ENCODE measurements at regions not wholly inside any gene's neighbourhood (a gene's known extent, or its start where the extent isn't known, plus 50 kb on each side); places are given as distances from the start of the nearest gene placed in this dataset.

DNA sequence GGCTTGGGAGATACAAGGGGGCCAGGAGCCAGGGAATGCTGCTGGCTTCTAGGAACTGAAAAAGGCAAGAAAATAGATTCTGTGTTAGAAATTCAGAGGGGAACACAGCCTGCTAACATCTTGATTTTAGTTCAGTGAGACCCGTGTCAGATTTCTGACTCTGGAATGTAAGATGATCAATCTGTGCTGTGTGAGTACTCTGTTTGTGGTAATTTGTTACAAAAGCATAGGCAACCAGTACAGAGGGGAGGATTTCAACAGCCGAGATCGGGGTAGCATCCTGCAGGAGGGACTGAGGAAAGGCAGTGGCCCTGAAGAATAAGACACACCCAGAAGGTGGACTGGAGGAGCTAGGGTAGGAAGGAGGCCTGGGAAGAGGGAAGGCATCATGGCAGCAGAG lies 410.0 kb upstream of the CCDC196 start:
- Histone ChIP-seq H3K4me1 (ENCODE audit: control extremely low read depth in 1 of 4, control insufficient read depth in 4 of 4, insufficient read depth in 4 of 4, low read length in 3 of 4) (no peaks in the 10 kb centered on the region), H3K4me3 (ENCODE audit: control insufficient read depth in 1 of 7, extremely low read depth in 1 of 7, insufficient read depth in 4 of 7, low read depth in 2 of 7, low read length in 6 of 7) (no peak overlapping the region), H3K36me3 (ENCODE audit: control insufficient read depth in 4 of 4, insufficient read depth in 4 of 4, low read length in 3 of 4) (no peaks in the 10 kb centered on the region), H3K27ac (ENCODE audit: insufficient read depth in 1 of 2, low read depth in 1 of 2, low read length in 2 of 2, poor library complexity in 1 of 2, severe bottlenecking in 2 of 2) (no peak overlapping the region), H3K27me3 (replicated peaks in 2 of 5; ENCODE audit: control insufficient read depth in 4 of 5, insufficient read depth in 5 of 5, low read length in 4 of 5) (peaks cover 0 to 2% (median 0%) of the 10 kb centered on the region in 5 experiments), H3K9me3 (ENCODE audit: control extremely low read depth in 1 of 5, control insufficient read depth in 4 of 5, insufficient read depth in 2 of 5, low read depth in 1 of 5, low read length in 4 of 5) (no peaks in the 10 kb centered on the region)
- ChIA-PET CTCF (interaction anchor here (4.2 kb wide), 1 partner anchor 116 kb away, joined by 20 read pairs; no protein-coding TSS in a partner anchor), POLR2A (no interaction called here)
- DNase-seq = no peak
- WGBS (ENCODE audit: insufficient coverage) = 93% methylated on average over 3 of the region's 3 CpGs

DNA sequence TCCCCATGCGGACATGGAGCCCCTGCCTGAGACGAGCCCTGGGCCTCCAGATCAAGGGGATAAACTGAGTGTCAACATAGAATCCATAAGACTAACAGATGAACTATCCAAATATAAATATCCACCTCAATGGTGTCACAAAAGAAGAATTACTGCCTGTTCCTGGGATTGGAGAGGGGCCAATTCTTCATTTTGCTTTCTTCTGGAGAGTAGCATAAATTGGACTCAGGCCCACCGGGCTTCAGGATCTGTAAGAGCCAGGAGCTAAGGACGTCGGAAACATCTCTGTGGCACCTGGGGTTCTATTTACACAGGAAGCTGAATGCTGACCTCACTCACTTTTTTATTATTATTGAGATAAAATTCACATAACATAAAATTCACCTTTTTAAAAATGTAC lies 408.2 kb upstream of the CCDC196 start:
- Histone ChIP-seq H3K9me3 (ENCODE audit: control extremely low read depth in 1 of 5, control insufficient read depth in 4 of 5, insufficient read depth in 2 of 5, low read depth in 1 of 5, low read length in 4 of 5) (no peaks in the 10 kb centered on the region), H3K36me3 (ENCODE audit: control insufficient read depth in 4 of 4, insufficient read depth in 4 of 4, low read length in 3 of 4) (no peaks in the 10 kb centered on the region), H3K4me3 (ENCODE audit: control insufficient read depth in 1 of 7, extremely low read depth in 1 of 7, insufficient read depth in 4 of 7, low read depth in 2 of 7, low read length in 6 of 7) (no peak overlapping the region), H3K27me3 (replicated peaks in 2 of 5; ENCODE audit: control insufficient read depth in 4 of 5, insufficient read depth in 5 of 5, low read length in 4 of 5) (peaks cover 0 to 2% (median 0%) of the 10 kb centered on the region in 5 experiments), H3K4me1 (ENCODE audit: control extremely low read depth in 1 of 4, control insufficient read depth in 4 of 4, insufficient read depth in 4 of 4, low read length in 3 of 4) (peaks cover 0 to 10% (median 5%) of the 10 kb centered on the region in 4 experiments), H3K27ac (ENCODE audit: insufficient read depth in 1 of 2, low read depth in 1 of 2, low read length in 2 of 2, poor library complexity in 1 of 2, severe bottlenecking in 2 of 2) (no peak overlapping the region)
- POLR2A ChIA-PET = no interaction called here
- WGBS (ENCODE audit: insufficient coverage) = 60% methylated on average over 1 of the region's 5 CpGs
- CTCF ChIA-PET = no interaction called here
- DNase-seq = no peak

DNA sequence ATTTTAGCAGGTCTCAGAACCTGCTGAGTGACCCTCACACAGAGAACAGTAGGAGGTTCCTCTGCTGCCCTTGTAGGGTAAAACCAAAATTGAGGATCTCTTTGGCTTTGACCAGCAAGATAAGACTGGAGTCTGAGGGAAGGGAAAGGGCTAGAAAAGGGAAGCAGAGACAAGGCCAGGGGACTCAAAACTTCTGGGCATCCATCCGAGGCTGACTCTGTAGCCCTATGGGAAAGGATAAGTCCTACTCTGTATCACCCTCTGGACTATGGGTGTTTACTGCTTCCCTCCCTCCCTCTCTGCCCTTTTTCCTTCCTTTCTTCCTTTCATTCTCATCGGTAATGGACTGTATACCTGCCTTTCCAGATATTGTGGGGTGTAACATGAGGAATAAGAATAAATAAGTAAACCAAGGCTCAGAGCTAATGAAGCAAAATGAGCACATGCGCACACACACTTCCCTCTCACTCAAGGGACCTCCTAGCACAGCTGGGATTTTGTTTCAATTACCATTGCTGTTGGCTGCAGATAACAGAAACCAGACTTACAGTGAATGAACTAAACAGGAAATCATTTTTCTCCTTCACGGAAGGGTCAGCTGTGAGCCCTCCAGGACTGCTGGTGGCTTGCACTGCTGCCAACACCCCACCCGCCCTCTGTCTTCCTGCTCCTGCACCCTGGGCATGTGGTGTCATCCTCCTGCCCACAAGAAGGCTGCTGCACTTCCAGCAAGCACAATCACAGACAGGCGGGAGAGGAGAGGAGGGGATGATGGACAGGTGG lies 404.4 kb upstream of the CCDC196 start:
- Histone ChIP-seq H3K36me3 (ENCODE audit: control insufficient read depth in 4 of 4, insufficient read depth in 4 of 4, low read length in 3 of 4) (no peaks in the 10 kb centered on the region), H3K9me3 (ENCODE audit: control extremely low read depth in 1 of 5, control insufficient read depth in 4 of 5, insufficient read depth in 2 of 5, low read depth in 1 of 5, low read length in 4 of 5) (no peaks in the 10 kb centered on the region), H3K27ac (ENCODE audit: insufficient read depth in 1 of 2, low read depth in 1 of 2, low read length in 2 of 2, poor library complexity in 1 of 2, severe bottlenecking in 2 of 2) (no peak overlapping the region), H3K4me3 (ENCODE audit: control insufficient read depth in 1 of 7, extremely low read depth in 1 of 7, insufficient read depth in 4 of 7, low read depth in 2 of 7, low read length in 6 of 7) (no peak overlapping the region), H3K4me1 (ENCODE audit: control extremely low read depth in 1 of 4, control insufficient read depth in 4 of 4, insufficient read depth in 4 of 4, low read length in 3 of 4) (peaks cover 0 to 15% (median 15%) of the 10 kb centered on the region in 4 experiments), H3K27me3 (replicated peaks in 2 of 5; ENCODE audit: control insufficient read depth in 4 of 5, insufficient read depth in 5 of 5, low read length in 4 of 5) (no peaks in the 10 kb centered on the region)
- ChIA-PET CTCF (no interaction called here), POLR2A (no interaction called here)
- DNase-seq = peak in 2 of 3 donors; percentile 16 to 41
- WGBS (ENCODE audit: insufficient coverage) = 67% methylated on average over 3 of the region's 6 CpGs

DNA sequence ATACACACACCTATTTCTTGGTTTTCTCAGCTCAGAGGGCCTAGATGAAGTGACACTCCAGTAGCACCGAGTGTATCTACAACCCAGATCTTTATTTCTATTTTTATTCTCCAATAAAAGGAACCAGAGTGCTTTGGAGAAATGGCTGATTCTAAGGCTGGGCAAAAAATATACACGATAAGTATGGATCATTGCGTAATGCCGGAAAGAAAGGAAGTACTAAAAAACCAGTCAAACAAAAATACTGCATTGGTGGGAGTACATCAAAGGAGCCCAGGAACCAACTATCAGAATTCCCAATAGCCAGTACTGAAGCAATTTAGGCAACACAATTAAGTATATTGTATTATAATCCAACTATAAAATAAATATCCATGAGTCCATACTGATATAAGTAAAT lies 400.9 kb upstream of the CCDC196 start:
- POLR2A ChIA-PET = no interaction called here
- 0% methylated on average over 3 of the region's 4 CpGs for WGBS (ENCODE audit: insufficient coverage)
- CTCF ChIA-PET = interaction anchor here (0.6 kb wide), 1 partner anchor 15 kb away, joined by 3 read pairs; no protein-coding TSS in a partner anchor
- peak in 2 of 3 donors; percentile 12 to 22 for DNase-seq
- no peaks in the 10 kb centered on the region for H3K27me3 ChIP-seq (replicated peaks in 2 of 5; ENCODE audit: control insufficient read depth in 4 of 5, insufficient read depth in 5 of 5, low read length in 4 of 5)
- H3K36me3 ChIP-seq (ENCODE audit: control insufficient read depth in 4 of 4, insufficient read depth in 4 of 4, low read length in 3 of 4) = no peaks in the 10 kb centered on the region
- no peak overlapping the region for H3K27ac ChIP-seq (ENCODE audit: insufficient read depth in 1 of 2, low read depth in 1 of 2, low read length in 2 of 2, poor library complexity in 1 of 2, severe bottlenecking in 2 of 2)
- no peaks in the 10 kb centered on the region for H3K9me3 ChIP-seq (ENCODE audit: control extremely low read depth in 1 of 5, control insufficient read depth in 4 of 5, insufficient read depth in 2 of 5, low read depth in 1 of 5, low read length in 4 of 5)
- H3K4me1 ChIP-seq (ENCODE audit: control extremely low read depth in 1 of 4, control insufficient read depth in 4 of 4, insufficient read depth in 4 of 4, low read length in 3 of 4) = peaks cover 0 to 15% (median 15%) of the 10 kb centered on the region in 4 experiments
- H3K4me3 ChIP-seq (ENCODE audit: control insufficient read depth in 1 of 7, extremely low read depth in 1 of 7, insufficient read depth in 4 of 7, low read depth in 2 of 7, low read length in 6 of 7) = no peak overlapping the region

DNA sequence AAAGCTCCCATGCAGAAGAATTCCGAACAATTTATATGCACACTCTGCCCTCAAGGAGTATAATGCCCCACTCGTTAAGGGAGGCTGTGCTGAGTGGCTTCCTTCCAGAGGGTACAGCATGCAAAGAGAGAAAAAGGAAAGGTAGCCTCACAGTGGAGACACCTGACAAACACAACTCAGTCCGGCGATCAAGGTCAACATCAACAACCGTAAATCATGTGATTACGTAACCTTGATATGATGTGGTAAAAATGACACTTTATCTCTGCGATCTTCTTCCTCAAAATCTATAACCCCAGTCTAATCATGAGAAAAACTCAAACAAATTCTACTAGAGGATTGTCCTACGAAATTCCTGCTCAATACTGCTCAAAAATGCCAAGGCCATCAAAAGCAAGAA lies 400.5 kb upstream of the CCDC196 start:
- POLR2A ChIA-PET = no interaction called here
- Histone ChIP-seq H3K9me3 (ENCODE audit: control extremely low read depth in 1 of 5, control insufficient read depth in 4 of 5, insufficient read depth in 2 of 5, low read depth in 1 of 5, low read length in 4 of 5) (no peaks in the 10 kb centered on the region), H3K4me3 (ENCODE audit: control insufficient read depth in 1 of 7, extremely low read depth in 1 of 7, insufficient read depth in 4 of 7, low read depth in 2 of 7, low read length in 6 of 7) (no peak overlapping the region), H3K27me3 (replicated peaks in 2 of 5; ENCODE audit: control insufficient read depth in 4 of 5, insufficient read depth in 5 of 5, low read length in 4 of 5) (no peaks in the 10 kb centered on the region), H3K36me3 (ENCODE audit: control insufficient read depth in 4 of 4, insufficient read depth in 4 of 4, low read length in 3 of 4) (no peaks in the 10 kb centered on the region), H3K4me1 (ENCODE audit: control extremely low read depth in 1 of 4, control insufficient read depth in 4 of 4, insufficient read depth in 4 of 4, low read length in 3 of 4) (peaks cover 0 to 15% (median 15%) of the 10 kb centered on the region in 4 experiments), H3K27ac (ENCODE audit: insufficient read depth in 1 of 2, low read depth in 1 of 2, low read length in 2 of 2, poor library complexity in 1 of 2, severe bottlenecking in 2 of 2) (no peak overlapping the region)
- CTCF ChIA-PET = interaction anchor here (0.6 kb wide), 1 partner anchor 15 kb away, joined by 3 read pairs; no protein-coding TSS in a partner anchor
- WGBS (ENCODE audit: insufficient coverage) = 89% methylated on average over 4 of the region's 8 CpGs
- peak in 2 of 3 donors; percentile 23 to 37 for DNase-seq

DNA sequence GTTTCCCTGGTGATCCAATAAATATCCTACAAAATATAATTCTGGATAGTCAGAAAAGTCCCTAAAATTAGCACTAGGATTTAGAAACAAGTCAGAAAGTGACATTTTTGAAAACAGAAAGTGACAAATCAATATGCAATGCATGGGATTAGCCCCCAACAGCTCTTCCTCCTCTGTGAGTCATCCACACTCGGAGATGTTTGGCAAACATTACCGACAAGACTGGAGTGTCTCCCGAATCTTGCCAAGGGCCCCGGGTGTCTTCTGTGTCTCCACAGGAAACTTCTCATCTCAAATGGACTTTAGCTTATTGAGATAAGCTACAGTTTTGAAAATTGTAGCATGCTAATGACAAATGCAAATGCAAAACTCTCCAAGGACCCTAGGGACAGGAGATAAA lies 398.9 kb upstream of the CCDC196 start:
- Histone ChIP-seq H3K4me1 (ENCODE audit: control extremely low read depth in 1 of 4, control insufficient read depth in 4 of 4, insufficient read depth in 4 of 4, low read length in 3 of 4) (peaks cover 0 to 11% (median 8%) of the 10 kb centered on the region in 4 experiments), H3K9me3 (ENCODE audit: control extremely low read depth in 1 of 5, control insufficient read depth in 4 of 5, insufficient read depth in 2 of 5, low read depth in 1 of 5, low read length in 4 of 5) (no peaks in the 10 kb centered on the region), H3K4me3 (ENCODE audit: control insufficient read depth in 1 of 7, extremely low read depth in 1 of 7, insufficient read depth in 4 of 7, low read depth in 2 of 7, low read length in 6 of 7) (no peak overlapping the region), H3K27ac (ENCODE audit: insufficient read depth in 1 of 2, low read depth in 1 of 2, low read length in 2 of 2, poor library complexity in 1 of 2, severe bottlenecking in 2 of 2) (no peak overlapping the region), H3K27me3 (replicated peaks in 2 of 5; ENCODE audit: control insufficient read depth in 4 of 5, insufficient read depth in 5 of 5, low read length in 4 of 5) (no peaks in the 10 kb centered on the region), H3K36me3 (ENCODE audit: control insufficient read depth in 4 of 4, insufficient read depth in 4 of 4, low read length in 3 of 4) (no peaks in the 10 kb centered on the region)
- ChIA-PET POLR2A (no interaction called here), CTCF (no interaction called here)
- WGBS (ENCODE audit: insufficient coverage) = 87% methylated on average over 4 of the region's 4 CpGs
- DNase-seq = no peak

DNA sequence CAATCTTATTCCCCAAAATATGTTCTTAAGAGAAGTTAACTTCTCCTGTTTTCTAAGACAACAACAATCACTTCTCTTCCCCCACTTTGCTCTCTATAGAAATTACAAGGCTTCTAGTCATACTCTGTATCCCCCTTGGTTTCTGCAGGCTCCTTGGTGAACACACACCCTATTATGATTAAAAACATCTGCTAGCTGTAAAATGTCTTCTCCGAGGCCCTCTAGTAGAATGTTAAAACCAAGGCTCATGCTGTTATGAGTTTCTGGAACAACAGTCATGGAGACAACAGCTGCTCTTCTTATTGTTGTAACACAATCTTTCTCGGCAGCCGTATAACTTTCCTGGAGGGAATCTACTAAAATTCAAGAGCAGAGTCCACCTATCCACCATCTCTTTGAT lies 397.5 kb upstream of the CCDC196 start:
- H3K4me3 ChIP-seq (ENCODE audit: control insufficient read depth in 1 of 7, extremely low read depth in 1 of 7, insufficient read depth in 4 of 7, low read depth in 2 of 7, low read length in 6 of 7) = no peak overlapping the region
- H3K27ac ChIP-seq (ENCODE audit: insufficient read depth in 1 of 2, low read depth in 1 of 2, low read length in 2 of 2, poor library complexity in 1 of 2, severe bottlenecking in 2 of 2) = no peak overlapping the region
- H3K27me3 ChIP-seq (replicated peaks in 2 of 5; ENCODE audit: control insufficient read depth in 4 of 5, insufficient read depth in 5 of 5, low read length in 4 of 5) = no peaks in the 10 kb centered on the region
- POLR2A ChIA-PET = interaction anchor here (0.6 kb wide), 1 partner anchor 918 kb away, joined by 3 read pairs; no protein-coding TSS in a partner anchor
- no peaks in the 10 kb centered on the region for H3K9me3 ChIP-seq (ENCODE audit: control extremely low read depth in 1 of 5, control insufficient read depth in 4 of 5, insufficient read depth in 2 of 5, low read depth in 1 of 5, low read length in 4 of 5)
- H3K4me1 ChIP-seq (ENCODE audit: control extremely low read depth in 1 of 4, control insufficient read depth in 4 of 4, insufficient read depth in 4 of 4, low read length in 3 of 4) = peaks cover 0 to 11% (median 7%) of the 10 kb centered on the region in 4 experiments
- CTCF ChIA-PET = interaction anchor here (0.8 kb wide), 1 partner anchor 16 kb away, joined by 3 read pairs; no protein-coding TSS in a partner anchor
- no peaks in the 10 kb centered on the region for H3K36me3 ChIP-seq (ENCODE audit: control insufficient read depth in 4 of 4, insufficient read depth in 4 of 4, low read length in 3 of 4)
- WGBS (ENCODE audit: insufficient coverage) = 100% methylated on average over 3 of the region's 3 CpGs
- no peak for DNase-seq

Measured in common myeloid progenitor, CD34-positive (primary cell).